BJ (cell line): ENCODE measurements at regions not wholly inside any gene's neighbourhood (a gene's known extent, or its start where the extent isn't known, plus 50 kb on each side); places are given as distances from the start of the nearest gene placed in this dataset.

Source experiments
- CTCF ChIA-PET: fragments of 350-600 bp; formaldehyde crosslinking; extraction: SDS; loops from one replicate; lab custom pipeline; 2021; ENCODE audit warnings: antibody characterized with exemption, inconsistent platforms; lab: Yijun Ruan, JAX
- POLR2A ChIA-PET: fragments of 300-600 bp; sonication (Branson Sonifier 250); formaldehyde crosslinking; extraction: SDS; loops from one replicate; lab custom pipeline; 2021; ENCODE audit warnings: antibody characterized with exemption; lab: Charles Lee
- DNase-seq: peaks from one replicate; pipeline ENCODE4 v3.0.0-alpha.2; 2011; ENCODE audit warnings: low read depth
- H3K27me3 ChIP-seq: 2 replicates; pipeline ENCODE4 v1.6.0; 2011; ENCODE audit warnings: low read length; ENCODE audit not compliant: control insufficient read depth, insufficient read depth
- H3K36me3 ChIP-seq: 2 replicates; pipeline ENCODE4 v1.5.1; 2011; ENCODE audit warnings: low read length; ENCODE audit not compliant: control insufficient read depth, insufficient read depth
- H3K4me3 ChIP-seq: 2 replicates; pipeline ENCODE4 v1.5.1; 2011; ENCODE audit warnings: low read depth, mild to moderate bottlenecking, control low read depth, low read length
- TF ChIP-seq, protein P1 (sequence below): IDR thresholded peaks from 2 replicates; pipeline ENCODE4 v1.5.1; 2011; ENCODE audit warnings: low read depth, mild to moderate bottlenecking, control low read depth, inconsistent platforms, low read length, moderate library complexity; ENCODE audit not compliant: insufficient read depth

GRCh38 chr11:15336021-15336420, 221.3 kb downstream of the INSC start:
- Histone ChIP-seq H3K36me3 (no peaks in the 10 kb centered on the region), H3K27me3 (no peaks in the 10 kb centered on the region), H3K4me3 (no peak overlapping the region)
- TF ChIP-seq, protein P1, sequence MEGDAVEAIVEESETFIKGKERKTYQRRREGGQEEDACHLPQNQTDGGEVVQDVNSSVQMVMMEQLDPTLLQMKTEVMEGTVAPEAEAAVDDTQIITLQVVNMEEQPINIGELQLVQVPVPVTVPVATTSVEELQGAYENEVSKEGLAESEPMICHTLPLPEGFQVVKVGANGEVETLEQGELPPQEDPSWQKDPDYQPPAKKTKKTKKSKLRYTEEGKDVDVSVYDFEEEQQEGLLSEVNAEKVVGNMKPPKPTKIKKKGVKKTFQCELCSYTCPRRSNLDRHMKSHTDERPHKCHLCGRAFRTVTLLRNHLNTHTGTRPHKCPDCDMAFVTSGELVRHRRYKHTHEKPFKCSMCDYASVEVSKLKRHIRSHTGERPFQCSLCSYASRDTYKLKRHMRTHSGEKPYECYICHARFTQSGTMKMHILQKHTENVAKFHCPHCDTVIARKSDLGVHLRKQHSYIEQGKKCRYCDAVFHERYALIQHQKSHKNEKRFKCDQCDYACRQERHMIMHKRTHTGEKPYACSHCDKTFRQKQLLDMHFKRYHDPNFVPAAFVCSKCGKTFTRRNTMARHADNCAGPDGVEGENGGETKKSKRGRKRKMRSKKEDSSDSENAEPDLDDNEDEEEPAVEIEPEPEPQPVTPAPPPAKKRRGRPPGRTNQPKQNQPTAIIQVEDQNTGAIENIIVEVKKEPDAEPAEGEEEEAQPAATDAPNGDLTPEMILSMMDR: no peak
- no peak for DNase-seq
- POLR2A ChIA-PET: no interaction called here
- CTCF ChIA-PET: no interaction called here

GRCh38 chr11:15339302-15339701, 224.6 kb downstream of the INSC start:
- no peak overlapping the region for H3K4me3 ChIP-seq
- H3K36me3 ChIP-seq: no peaks in the 10 kb centered on the region
- TF ChIP-seq, protein P1: no peak
- ChIA-PET CTCF (no interaction called here), POLR2A (no interaction called here)
- DNase-seq: no peak
- H3K27me3 ChIP-seq: no peaks in the 10 kb centered on the region

- Histone ChIP-seq H3K4me3 (no peak overlapping the region), H3K36me3 (no peaks in the 10 kb centered on the region), H3K27me3 (no peaks in the 10 kb centered on the region)
- no peak for DNase-seq
- TF ChIP-seq, protein P1: no peak
- ChIA-PET CTCF (no interaction called here), POLR2A (no interaction called here)
These were observed 226.9 kb downstream of the INSC start for GRCh38 chr11:15341587-15341986.

DNA sequence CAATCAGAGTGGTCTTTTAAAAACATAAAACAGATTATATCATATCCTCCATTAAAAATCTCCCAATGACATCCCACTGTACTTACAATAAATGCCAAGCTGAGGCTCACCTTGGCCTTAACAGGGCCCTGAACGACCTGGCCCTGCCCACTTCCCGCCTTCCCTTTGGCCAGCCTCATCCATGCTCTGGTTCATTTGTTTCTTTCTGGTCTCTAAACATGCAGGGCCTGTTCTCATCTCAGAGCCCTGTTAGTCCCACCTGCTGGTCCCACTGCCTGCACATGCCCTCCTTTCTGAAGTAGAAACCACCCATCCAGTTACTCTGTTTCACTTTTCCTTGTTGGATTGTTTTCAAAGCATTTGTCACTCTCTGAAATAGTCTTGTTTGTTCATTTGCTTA, 227.4 kb downstream of the INSC start:
- no peak for DNase-seq
- no peaks in the 10 kb centered on the region for H3K36me3 ChIP-seq
- TF ChIP-seq, protein P1: no peak
- ChIA-PET POLR2A (no interaction called here), CTCF (no interaction called here)
- H3K4me3 ChIP-seq: no peak overlapping the region
- H3K27me3 ChIP-seq: no peaks in the 10 kb centered on the region

DNA sequence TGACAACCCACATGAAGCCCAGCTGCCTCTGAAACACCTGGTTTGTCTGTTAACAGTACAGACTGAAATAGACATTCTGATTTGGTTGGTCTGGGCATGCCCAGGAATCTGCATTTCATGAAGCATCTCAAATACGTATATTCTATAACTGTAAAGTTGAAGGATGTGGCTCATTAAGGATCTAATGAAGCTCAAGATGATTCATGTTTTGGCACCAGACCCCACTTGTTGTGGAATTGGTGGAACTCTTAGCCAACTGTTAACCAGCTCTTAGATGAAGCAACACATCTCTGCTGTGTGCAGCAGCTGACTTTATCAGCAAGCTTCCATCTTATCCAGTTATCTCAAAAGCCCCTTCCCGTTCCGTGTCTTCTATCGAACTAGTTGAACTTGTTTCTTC, 232.2 kb downstream of the INSC start:
- no peak for DNase-seq
- POLR2A ChIA-PET: no interaction called here
- CTCF ChIA-PET: interaction anchor here (0.6 kb wide), 1 partner anchor 441 kb away, joined by 3 read pairs; no protein-coding TSS in a partner anchor
- TF ChIP-seq, protein P1: no peak
- H3K4me3 ChIP-seq: no peak overlapping the region
- no peaks in the 10 kb centered on the region for H3K36me3 ChIP-seq
- H3K27me3 ChIP-seq: no peaks in the 10 kb centered on the region
